ENCODE measurements at regions not wholly inside any gene's neighbourhood (a gene's known extent, or its start where the extent isn't known, plus 50 kb on each side); places are given as distances from the start of the nearest gene placed in this dataset.

GRCh38 chr9:99628285-99628684 is 193.4 kb upstream of the NR4A3 start:
- Histone ChIP-seq H3K27me3 (ENCODE audit: control insufficient read depth in 5 of 5, insufficient read depth in 4 of 5, low read length in 5 of 5) (no peaks in the 10 kb centered on the region), H3K4me3 (ENCODE audit: low read depth in 1 of 5, low read length in 5 of 5) (no peak overlapping the region), H3K36me3 (ENCODE audit: control insufficient read depth in 5 of 5, insufficient read depth in 5 of 5, low read length in 5 of 5) (no peaks in the 10 kb centered on the region), H3K4me1 (ENCODE audit: control insufficient read depth in 5 of 5, insufficient read depth in 5 of 5, low read length in 5 of 5) (no peaks in the 10 kb centered on the region), H3K9me3 (ENCODE audit: control insufficient read depth in 5 of 5, low read length in 5 of 5) (no peaks in the 10 kb centered on the region), H3K9ac (ENCODE audit: low read length in 5 of 5) (no peak overlapping the region), H3K27ac (ENCODE audit: low read depth, low read length) (no peak overlapping the region)

- Histone ChIP-seq H3K36me3 (ENCODE audit: control insufficient read depth in 5 of 5, insufficient read depth in 5 of 5, low read length in 5 of 5) (no peaks in the 10 kb centered on the region), H3K27me3 (ENCODE audit: control insufficient read depth in 5 of 5, insufficient read depth in 4 of 5, low read length in 5 of 5) (no peaks in the 10 kb centered on the region)
Measured at GRCh38 chr9:99628849-99629620, 192.7 kb upstream of the NR4A3 start.

GRCh38 chr9:99632349-99633038 is 189.2 kb upstream of the NR4A3 start:
- H3K27me3 ChIP-seq (ENCODE audit: control insufficient read depth in 5 of 5, insufficient read depth in 4 of 5, low read length in 5 of 5): no peaks in the 10 kb centered on the region
- no peak overlapping the region for H3K4me3 ChIP-seq (ENCODE audit: low read depth in 1 of 5, low read length in 5 of 5)

More at GRCh38 chr9:99628849-99629620, 192.7 kb upstream of the NR4A3 start:
- Histone ChIP-seq H3K9ac (ENCODE audit: low read length in 5 of 5) (no peak overlapping the region), H3K27ac (ENCODE audit: low read depth, low read length) (no peak overlapping the region), H3K4me3 (ENCODE audit: low read depth in 1 of 5, low read length in 5 of 5) (no peak overlapping the region), H3K4me1 (ENCODE audit: control insufficient read depth in 5 of 5, insufficient read depth in 5 of 5, low read length in 5 of 5) (no peaks in the 10 kb centered on the region), H3K9me3 (ENCODE audit: control insufficient read depth in 5 of 5, low read length in 5 of 5) (no peaks in the 10 kb centered on the region)

GRCh38 chr9:99633265-99633664 is 188.4 kb upstream of the NR4A3 start:
- Histone ChIP-seq H3K27me3 (ENCODE audit: control insufficient read depth in 5 of 5, insufficient read depth in 4 of 5, low read length in 5 of 5) (no peaks in the 10 kb centered on the region), H3K36me3 (ENCODE audit: control insufficient read depth in 5 of 5, insufficient read depth in 5 of 5, low read length in 5 of 5) (no peaks in the 10 kb centered on the region), H3K9ac (ENCODE audit: low read length in 5 of 5) (no peak overlapping the region), H3K4me3 (ENCODE audit: low read depth in 1 of 5, low read length in 5 of 5) (no peak overlapping the region), H3K4me1 (ENCODE audit: control insufficient read depth in 5 of 5, insufficient read depth in 5 of 5, low read length in 5 of 5) (no peaks in the 10 kb centered on the region), H3K9me3 (ENCODE audit: control insufficient read depth in 5 of 5, low read length in 5 of 5) (no peaks in the 10 kb centered on the region), H3K27ac (ENCODE audit: low read depth, low read length) (no peak overlapping the region)

More at GRCh38 chr9:99632349-99633038, 189.2 kb upstream of the NR4A3 start:
- Histone ChIP-seq H3K9ac (ENCODE audit: low read length in 5 of 5) (no peak overlapping the region), H3K27ac (ENCODE audit: low read depth, low read length) (no peak overlapping the region), H3K4me1 (ENCODE audit: control insufficient read depth in 5 of 5, insufficient read depth in 5 of 5, low read length in 5 of 5) (no peaks in the 10 kb centered on the region), H3K36me3 (ENCODE audit: control insufficient read depth in 5 of 5, insufficient read depth in 5 of 5, low read length in 5 of 5) (no peaks in the 10 kb centered on the region), H3K9me3 (ENCODE audit: control insufficient read depth in 5 of 5, low read length in 5 of 5) (no peaks in the 10 kb centered on the region)

- no peak overlapping the region for H3K4me3 ChIP-seq (ENCODE audit: low read depth in 1 of 5, low read length in 5 of 5)
- no peaks in the 10 kb centered on the region for H3K27me3 ChIP-seq (ENCODE audit: control insufficient read depth in 5 of 5, insufficient read depth in 4 of 5, low read length in 5 of 5)
- no peaks in the 10 kb centered on the region for H3K36me3 ChIP-seq (ENCODE audit: control insufficient read depth in 5 of 5, insufficient read depth in 5 of 5, low read length in 5 of 5)
- no peaks in the 10 kb centered on the region for H3K9me3 ChIP-seq (ENCODE audit: control insufficient read depth in 5 of 5, low read length in 5 of 5)
- H3K27ac ChIP-seq (ENCODE audit: low read depth, low read length): no peak overlapping the region
- no peaks in the 10 kb centered on the region for H3K4me1 ChIP-seq (ENCODE audit: control insufficient read depth in 5 of 5, insufficient read depth in 5 of 5, low read length in 5 of 5)
- no peak overlapping the region for H3K9ac ChIP-seq (ENCODE audit: low read length in 5 of 5)
Measured at GRCh38 chr9:99634186-99634585, 187.5 kb upstream of the NR4A3 start.

GRCh38 chr9:99635032-99635431 is 186.7 kb upstream of the NR4A3 start:
- Histone ChIP-seq H3K9me3 (ENCODE audit: control insufficient read depth in 5 of 5, low read length in 5 of 5) (no peaks in the 10 kb centered on the region), H3K4me1 (ENCODE audit: control insufficient read depth in 5 of 5, insufficient read depth in 5 of 5, low read length in 5 of 5) (no peaks in the 10 kb centered on the region), H3K27me3 (ENCODE audit: control insufficient read depth in 5 of 5, insufficient read depth in 4 of 5, low read length in 5 of 5) (no peaks in the 10 kb centered on the region), H3K36me3 (ENCODE audit: control insufficient read depth in 5 of 5, insufficient read depth in 5 of 5, low read length in 5 of 5) (no peaks in the 10 kb centered on the region), H3K27ac (ENCODE audit: low read depth, low read length) (no peak overlapping the region), H3K4me3 (ENCODE audit: low read depth in 1 of 5, low read length in 5 of 5) (no peak overlapping the region), H3K9ac (ENCODE audit: low read length in 5 of 5) (no peak overlapping the region)

- no peak overlapping the region for H3K4me3 ChIP-seq (ENCODE audit: low read depth in 1 of 5, low read length in 5 of 5)
- peaks cover 0 to 4% (median 4%) of the 10 kb centered on the region in 5 donors for H3K9me3 ChIP-seq (ENCODE audit: control insufficient read depth in 5 of 5, low read length in 5 of 5)
- H3K27me3 ChIP-seq (ENCODE audit: control insufficient read depth in 5 of 5, insufficient read depth in 4 of 5, low read length in 5 of 5): no peaks in the 10 kb centered on the region
- H3K36me3 ChIP-seq (ENCODE audit: control insufficient read depth in 5 of 5, insufficient read depth in 5 of 5, low read length in 5 of 5): no peaks in the 10 kb centered on the region
- no peaks in the 10 kb centered on the region for H3K4me1 ChIP-seq (ENCODE audit: control insufficient read depth in 5 of 5, insufficient read depth in 5 of 5, low read length in 5 of 5)
- H3K9ac ChIP-seq (ENCODE audit: low read length in 5 of 5): no peak overlapping the region
- H3K27ac ChIP-seq (ENCODE audit: low read depth, low read length): no peak overlapping the region
Measured at GRCh38 chr9:99637641-99638040, 184.0 kb upstream of the NR4A3 start.

- Histone ChIP-seq H3K9ac (ENCODE audit: low read length in 5 of 5) (no peak overlapping the region), H3K9me3 (ENCODE audit: control insufficient read depth in 5 of 5, low read length in 5 of 5) (peaks cover 0 to 4% (median 4%) of the 10 kb centered on the region in 5 donors), H3K27ac (ENCODE audit: low read depth, low read length) (no peak overlapping the region), H3K36me3 (ENCODE audit: control insufficient read depth in 5 of 5, insufficient read depth in 5 of 5, low read length in 5 of 5) (no peaks in the 10 kb centered on the region), H3K27me3 (ENCODE audit: control insufficient read depth in 5 of 5, insufficient read depth in 4 of 5, low read length in 5 of 5) (no peaks in the 10 kb centered on the region), H3K4me3 (ENCODE audit: low read depth in 1 of 5, low read length in 5 of 5) (no peak overlapping the region), H3K4me1 (ENCODE audit: control insufficient read depth in 5 of 5, insufficient read depth in 5 of 5, low read length in 5 of 5) (no peaks in the 10 kb centered on the region)
Measured at GRCh38 chr9:99638971-99639370, 182.7 kb upstream of the NR4A3 start.

- no peak overlapping the region for H3K9ac ChIP-seq (ENCODE audit: low read length in 5 of 5)
- no peaks in the 10 kb centered on the region for H3K27me3 ChIP-seq (ENCODE audit: control insufficient read depth in 5 of 5, insufficient read depth in 4 of 5, low read length in 5 of 5)
- no peaks in the 10 kb centered on the region for H3K36me3 ChIP-seq (ENCODE audit: control insufficient read depth in 5 of 5, insufficient read depth in 5 of 5, low read length in 5 of 5)
- H3K4me1 ChIP-seq (ENCODE audit: control insufficient read depth in 5 of 5, insufficient read depth in 5 of 5, low read length in 5 of 5): no peaks in the 10 kb centered on the region
- H3K4me3 ChIP-seq (ENCODE audit: low read depth in 1 of 5, low read length in 5 of 5): no peak overlapping the region
- peaks cover 0 to 5% (median 3%) of the 10 kb centered on the region in 5 donors for H3K9me3 ChIP-seq (ENCODE audit: control insufficient read depth in 5 of 5, low read length in 5 of 5)
- no peak overlapping the region for H3K27ac ChIP-seq (ENCODE audit: low read depth, low read length)
Measured at GRCh38 chr9:99647604-99648003, 174.1 kb upstream of the NR4A3 start.

- Histone ChIP-seq H3K9me3 (ENCODE audit: control insufficient read depth in 5 of 5, low read length in 5 of 5) (peaks cover 0 to 12% (median 8%) of the 10 kb centered on the region in 5 donors), H3K9ac (ENCODE audit: low read length in 5 of 5) (no peak overlapping the region), H3K27me3 (ENCODE audit: control insufficient read depth in 5 of 5, insufficient read depth in 4 of 5, low read length in 5 of 5) (no peaks in the 10 kb centered on the region), H3K36me3 (ENCODE audit: control insufficient read depth in 5 of 5, insufficient read depth in 5 of 5, low read length in 5 of 5) (no peaks in the 10 kb centered on the region), H3K4me3 (ENCODE audit: low read depth in 1 of 5, low read length in 5 of 5) (no peak overlapping the region), H3K4me1 (ENCODE audit: control insufficient read depth in 5 of 5, insufficient read depth in 5 of 5, low read length in 5 of 5) (no peaks in the 10 kb centered on the region), H3K27ac (ENCODE audit: low read depth, low read length) (no peak overlapping the region)
Measured at GRCh38 chr9:99650187-99650874, 171.4 kb upstream of the NR4A3 start.

Measured in subcutaneous abdominal adipose tissue (tissue), 5 donors.